Endothelial cell (in vitro differentiated cells): ENCODE measurements at regions not wholly inside any gene's neighbourhood (a gene's known extent, or its start where the extent isn't known, plus 50 kb on each side); places are given as distances from the start of the nearest gene placed in this dataset.
"Not testable (repeated sequence)": the region's sequence is repeated elsewhere in the genome, so short reads cannot be mapped to it uniquely, and the experiment has no call there.

Experiments used
- DNase-seq: peaks from one replicate; pipeline ENCODE4 v3.0.0; 2021; ENCODE audit warnings: low spot score
- H3K27ac Mint-ChIP-seq: one replicate; pipeline ENCODE4 v1.8.0; 2021; ENCODE audit warnings: mixed read lengths, inconsistent platforms; ENCODE audit not compliant: unreplicated experiment
- H3K27me3 Mint-ChIP-seq: one replicate; pipeline ENCODE4 v1.8.0; 2021; ENCODE audit warnings: mild to moderate bottlenecking, moderate library complexity, mixed read lengths, inconsistent platforms; ENCODE audit not compliant: unreplicated experiment
- H3K36me3 Mint-ChIP-seq: one replicate; pipeline ENCODE4 v1.8.0; 2021; ENCODE audit warnings: mild to moderate bottlenecking, low read depth, mixed read lengths, inconsistent platforms; ENCODE audit not compliant: unreplicated experiment
- H3K4me1 Mint-ChIP-seq: one replicate; pipeline ENCODE4 v1.8.0; 2021; ENCODE audit warnings: mild to moderate bottlenecking, mixed read lengths, inconsistent platforms; ENCODE audit not compliant: unreplicated experiment
- H3K4me3 Mint-ChIP-seq: one replicate; pipeline ENCODE4 v1.8.0; 2021; ENCODE audit warnings: mild to moderate bottlenecking, mixed read lengths, inconsistent platforms; ENCODE audit not compliant: unreplicated experiment
- H3K9me3 Mint-ChIP-seq: one replicate; pipeline ENCODE4 v1.8.0; 2021; ENCODE audit warnings: mixed read lengths, inconsistent platforms; ENCODE audit not compliant: unreplicated experiment

GRCh38 chr16:22572331-22573224 lies 61.9 kb downstream of the NPIPB5 start:
- H3K4me1 Mint-ChIP-seq, H3K36me3 Mint-ChIP-seq, H3K27ac Mint-ChIP-seq, DNase-seq, H3K4me3 Mint-ChIP-seq, H3K9me3 Mint-ChIP-seq, H3K27me3 Mint-ChIP-seq: not testable (repeated sequence)

DNA sequence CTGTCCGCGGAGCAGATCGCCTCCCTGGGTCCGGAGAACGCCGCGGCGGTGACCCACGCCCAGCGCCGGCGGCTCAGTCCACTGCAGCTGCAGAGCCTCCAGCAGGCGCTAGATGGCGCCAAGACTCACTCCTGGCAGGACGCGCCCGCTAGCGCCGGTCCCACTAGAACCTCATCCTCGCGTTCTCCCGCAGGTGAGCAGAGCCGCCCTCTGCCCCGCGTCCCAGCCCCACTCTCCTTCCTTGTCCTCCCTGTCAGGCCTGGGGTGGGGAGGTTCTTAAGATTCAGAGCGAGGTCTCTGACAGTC lies 62.5 kb downstream of the NPIPB5 start:
- H3K36me3 Mint-ChIP-seq, H3K27ac Mint-ChIP-seq, H3K4me1 Mint-ChIP-seq, DNase-seq, H3K9me3 Mint-ChIP-seq, H3K27me3 Mint-ChIP-seq, H3K4me3 Mint-ChIP-seq: not testable (repeated sequence)

DNA sequence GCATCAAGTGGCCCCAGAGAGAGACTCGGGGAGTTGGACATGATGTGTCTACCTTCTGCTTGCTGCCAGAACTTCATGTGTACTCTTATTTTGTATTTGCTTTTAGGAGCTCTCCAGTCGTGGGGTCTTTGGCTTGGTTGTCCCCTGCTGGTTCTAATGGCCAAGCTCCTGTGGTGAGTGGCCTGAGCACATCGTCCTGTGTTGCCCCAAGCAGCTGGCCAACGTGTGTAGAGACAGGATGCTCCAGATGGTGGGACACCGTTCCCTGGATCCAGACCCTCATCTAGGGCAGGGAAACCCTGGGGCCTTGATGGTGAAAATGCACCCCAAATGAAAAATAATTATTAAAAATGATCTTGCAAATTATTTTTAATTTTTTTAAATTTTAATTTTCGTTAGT lies 65.8 kb downstream of the NPIPB5 start:
- H3K4me3 Mint-ChIP-seq, H3K9me3 Mint-ChIP-seq, DNase-seq, H3K36me3 Mint-ChIP-seq, H3K27ac Mint-ChIP-seq, H3K4me1 Mint-ChIP-seq, H3K27me3 Mint-ChIP-seq: not testable (repeated sequence)

- not testable (repeated sequence) for H3K4me1 Mint-ChIP-seq, H3K27ac Mint-ChIP-seq, DNase-seq, H3K27me3 Mint-ChIP-seq, H3K9me3 Mint-ChIP-seq, H3K36me3 Mint-ChIP-seq, H3K4me3 Mint-ChIP-seq
Measured at GRCh38 chr16:22583195-22583594, 72.5 kb downstream of the NPIPB5 start.

DNA sequence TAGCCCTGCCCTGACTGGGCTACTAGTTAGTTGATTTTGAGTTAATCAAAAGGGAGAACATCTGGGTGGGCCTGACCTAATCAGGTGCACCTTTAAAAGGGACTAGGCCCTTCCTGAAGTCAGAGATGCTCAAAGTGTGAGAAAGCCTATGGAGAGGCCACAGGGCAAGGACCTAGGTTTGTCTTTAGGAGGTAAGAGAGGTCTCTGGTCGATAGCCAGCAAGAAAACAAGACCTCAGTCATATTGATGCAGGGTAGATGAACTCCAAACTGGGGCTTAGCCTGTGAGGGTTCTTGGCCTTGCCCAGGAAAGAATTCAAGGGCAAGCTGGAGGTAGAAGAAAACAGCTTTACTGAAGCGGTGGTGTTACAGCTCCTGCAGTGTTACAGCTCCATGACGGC lies 73.8 kb downstream of the NPIPB5 start:
- not testable (repeated sequence) for DNase-seq, H3K36me3 Mint-ChIP-seq, H3K4me1 Mint-ChIP-seq, H3K27ac Mint-ChIP-seq, H3K27me3 Mint-ChIP-seq, H3K4me3 Mint-ChIP-seq, H3K9me3 Mint-ChIP-seq

DNA sequence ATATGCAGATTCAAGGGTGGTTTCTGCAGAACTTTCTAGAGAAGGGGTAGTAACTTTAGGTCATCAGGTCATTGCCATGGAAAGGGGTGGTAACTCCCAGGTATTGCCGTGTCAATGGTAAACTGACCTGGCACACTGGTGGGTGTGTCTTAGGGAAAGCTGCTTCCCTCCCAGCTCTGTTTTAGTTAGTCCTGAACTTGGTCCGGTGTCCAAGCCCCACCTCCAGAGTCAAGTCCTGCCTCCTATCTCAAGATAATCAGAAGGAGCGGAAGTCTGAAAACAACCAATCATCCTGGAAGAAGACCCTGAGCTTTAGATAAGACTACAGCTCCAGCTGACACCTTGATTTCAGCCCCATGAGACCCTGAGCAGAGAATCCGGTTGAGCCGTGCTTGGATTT lies 74.2 kb downstream of the NPIPB5 start:
- H3K4me1 Mint-ChIP-seq, H3K4me3 Mint-ChIP-seq, H3K9me3 Mint-ChIP-seq, H3K36me3 Mint-ChIP-seq, H3K27me3 Mint-ChIP-seq, H3K27ac Mint-ChIP-seq, DNase-seq: not testable (repeated sequence)

GRCh38 chr16:22585431-22585830 lies 74.7 kb downstream of the NPIPB5 start:
- H3K27ac Mint-ChIP-seq, H3K27me3 Mint-ChIP-seq, H3K36me3 Mint-ChIP-seq, H3K4me1 Mint-ChIP-seq, H3K9me3 Mint-ChIP-seq, DNase-seq, H3K4me3 Mint-ChIP-seq: not testable (repeated sequence)

GRCh38 chr16:22586732-22587131 lies 76.0 kb downstream of the NPIPB5 start:
- DNase-seq, H3K9me3 Mint-ChIP-seq, H3K27me3 Mint-ChIP-seq, H3K4me3 Mint-ChIP-seq, H3K36me3 Mint-ChIP-seq, H3K4me1 Mint-ChIP-seq, H3K27ac Mint-ChIP-seq: not testable (repeated sequence)

- H3K36me3 Mint-ChIP-seq, H3K27ac Mint-ChIP-seq, DNase-seq, H3K4me3 Mint-ChIP-seq, H3K9me3 Mint-ChIP-seq, H3K4me1 Mint-ChIP-seq, H3K27me3 Mint-ChIP-seq: not testable (repeated sequence)
Measured at GRCh38 chr16:22589757-22590156, 79.1 kb downstream of the NPIPB5 start.

DNA sequence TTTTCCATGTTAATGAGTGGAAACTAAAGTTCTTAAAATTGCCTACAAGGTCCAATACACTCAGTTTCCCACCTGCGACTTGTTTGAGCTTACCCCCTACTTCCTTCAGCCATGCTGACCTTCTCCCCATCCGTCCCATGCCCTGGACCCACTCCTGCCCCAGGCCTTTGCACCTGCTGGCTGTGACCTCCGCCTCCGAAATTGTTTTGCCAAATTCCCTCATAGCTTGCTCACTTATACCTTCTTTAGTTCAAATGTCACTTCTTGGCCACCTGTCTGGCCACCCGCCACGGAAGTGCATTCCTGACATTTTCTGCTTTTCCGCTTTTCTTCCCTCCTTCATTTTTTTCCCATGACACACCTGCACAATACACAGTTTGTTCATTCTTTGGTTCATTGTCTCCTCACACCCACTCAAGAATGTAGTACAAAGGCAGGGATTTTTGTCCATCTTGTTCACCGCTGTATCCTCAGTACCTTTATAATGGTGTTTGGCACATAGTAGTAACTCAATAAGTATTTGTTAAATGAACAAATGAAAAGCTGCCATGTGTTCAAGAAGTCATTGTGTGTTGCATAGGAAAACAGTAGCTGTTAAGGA lies 85.9 kb downstream of the NPIPB5 start:
- not testable (repeated sequence) for H3K4me3 Mint-ChIP-seq, H3K4me1 Mint-ChIP-seq, DNase-seq, H3K36me3 Mint-ChIP-seq, H3K9me3 Mint-ChIP-seq, H3K27ac Mint-ChIP-seq, H3K27me3 Mint-ChIP-seq

- H3K36me3 Mint-ChIP-seq, H3K4me1 Mint-ChIP-seq, H3K9me3 Mint-ChIP-seq, DNase-seq, H3K27ac Mint-ChIP-seq, H3K4me3 Mint-ChIP-seq, H3K27me3 Mint-ChIP-seq: not testable (repeated sequence)
Measured at GRCh38 chr16:22603744-22604143, 93.1 kb downstream of the NPIPB5 start.

- H3K27ac Mint-ChIP-seq, H3K4me3 Mint-ChIP-seq, H3K9me3 Mint-ChIP-seq, H3K4me1 Mint-ChIP-seq, H3K27me3 Mint-ChIP-seq, DNase-seq, H3K36me3 Mint-ChIP-seq: not testable (repeated sequence)
Measured at GRCh38 chr16:22606619-22607018, 95.9 kb downstream of the NPIPB5 start.
